ENCODE measurements at regions not wholly inside any gene's neighbourhood (a gene's known extent, or its start where the extent isn't known, plus 50 kb on each side); places are given as distances from the start of the nearest gene placed in this dataset.

- Histone ChIP-seq H3K27me3 (ENCODE audit: control insufficient read depth in 2 of 2, insufficient read depth in 2 of 2, low read length in 2 of 2) (no peaks in the 10 kb centered on the region), H3K4me2 (ENCODE audit: insufficient read depth, low read length) (no peak overlapping the region), H3K9me1 (replicated peaks; ENCODE audit: control insufficient read depth, extremely low read depth, insufficient read depth, low read length) (no peaks in the 10 kb centered on the region), H4K20me1 (replicated peaks; ENCODE audit: control insufficient read depth, extremely low read depth, insufficient read depth, low read length) (no peaks in the 10 kb centered on the region), H3K36me3 (ENCODE audit: control insufficient read depth in 2 of 2, extremely low read depth in 1 of 2, insufficient read depth in 2 of 2, low read length in 2 of 2) (no peaks in the 10 kb centered on the region), H3K4me3 (replicated peaks in 1 of 3; ENCODE audit: insufficient read depth in 1 of 3, low read depth in 1 of 3, low read length in 3 of 3) (no peak overlapping the region), H3K9me3 (replicated peaks; ENCODE audit: control insufficient read depth, insufficient read depth, low read length) (no peaks in the 10 kb centered on the region), H3K27ac (ENCODE audit: insufficient read depth, low read depth, low read length) (no peak overlapping the region), H3K9ac (replicated peaks; ENCODE audit: extremely low read depth, insufficient read depth, low read length) (no peak overlapping the region), H3K4me1 (ENCODE audit: control insufficient read depth, extremely low read depth, insufficient read depth, low read length) (no peaks in the 10 kb centered on the region), H3K79me2 (ENCODE audit: control insufficient read depth, insufficient read depth, low read length) (no peaks in the 10 kb centered on the region), H2AFZ (ENCODE audit: low read depth, low read length) (no peak overlapping the region)
- intact Hi-C loops (cut with micrococcal nuclease), result no loop called here
- ChIA-PET POLR2A (no interaction called here), CTCF (interaction anchor here (0.7 to 1.8 kb wide), 3 partner anchors 315 to 452 kb away, joined by 3 to 18 read pairs (median 7); no protein-coding TSS in a partner anchor)
- FAIRE-seq (no peak), DNase-seq (ENCODE audit: low read depth, low spot score) (no peak)
- dilution Hi-C loops (cut with MboI; ENCODE audit: extremely low pct_ligation_motif_present, low sequenced_read_pairs), result no loop called here
- no peak for TF ChIP-seq GATA2 (IDR thresholded peaks at IDR 0.05; ENCODE audit: insufficient read depth, insufficient read length, low read depth, low read length)
- TF ChIP-seq MYC (IDR thresholded peaks at IDR 0.05; ENCODE audit: low read depth, low read length), result no peak
- TF ChIP-seq JUN (IDR thresholded peaks at IDR 0.05; ENCODE audit: borderline replicate concordance, insufficient read depth, insufficient read length, low read depth), result no peak
- TF ChIP-seq EZH2 (IDR thresholded peaks at IDR 0.05; ENCODE audit: borderline replicate concordance, low read depth, low read length, severe bottlenecking), result no peak
- no peak for TF ChIP-seq MAX (IDR thresholded peaks at IDR 0.05; ENCODE audit: insufficient read depth, insufficient read length)
- TF ChIP-seq FOS (IDR thresholded peaks at IDR 0.05; ENCODE audit: borderline replicate concordance, insufficient read depth, low read length), result no peak
- no peak for TF ChIP-seq CTCF (IDR thresholded peaks at IDR 0.05; ENCODE audit: extremely low read depth in 1 of 2, insufficient read depth in 1 of 2, low read depth in 1 of 2, low read length in 2 of 2)
- BruUV-seq (replicated peaks), result no TSS peak
Observed at GRCh38 chr4:83961575-83961974, 425.7 kb downstream of the GPAT3 start.
